ENCODE measurements at regions not wholly inside any gene's neighbourhood (a gene's known extent, or its start where the extent isn't known, plus 50 kb on each side); places are given as distances from the start of the nearest gene placed in this dataset.

- no peaks in the 10 kb centered on the region for H3K27me3 ChIP-seq (ENCODE audit: control insufficient read depth, insufficient read depth, low read length)
These were observed 139.9 kb downstream of the CXCL12 start for GRCh38 chr10:44244745-44245600.

GRCh38 chr10:44243851-44244510 lies 140.9 kb downstream of the CXCL12 start:
- Histone ChIP-seq H3K4me3 (ENCODE audit: low read length) (no peak overlapping the region), H3K9ac (ENCODE audit: low read length) (no peak overlapping the region), H3K4me1 (ENCODE audit: control insufficient read depth, insufficient read depth, low read length) (no peaks in the 10 kb centered on the region), H3K36me3 (ENCODE audit: control insufficient read depth, insufficient read depth, low read length) (no peaks in the 10 kb centered on the region), H3K9me3 (ENCODE audit: control insufficient read depth, low read length) (no peaks in the 10 kb centered on the region), H3K27me3 (ENCODE audit: control insufficient read depth, insufficient read depth, low read length) (no peaks in the 10 kb centered on the region)

More at GRCh38 chr10:44244745-44245600, 139.9 kb downstream of the CXCL12 start:
- no peaks in the 10 kb centered on the region for H3K4me1 ChIP-seq (ENCODE audit: control insufficient read depth, insufficient read depth, low read length)
- H3K36me3 ChIP-seq (ENCODE audit: control insufficient read depth, insufficient read depth, low read length): no peaks in the 10 kb centered on the region
- no peaks in the 10 kb centered on the region for H3K9me3 ChIP-seq (ENCODE audit: control insufficient read depth, low read length)
- no peak overlapping the region for H3K9ac ChIP-seq (ENCODE audit: low read length)
- H3K4me3 ChIP-seq (ENCODE audit: low read length): no peak overlapping the region

- no peak overlapping the region for H3K9ac ChIP-seq (ENCODE audit: low read length)
- no peaks in the 10 kb centered on the region for H3K9me3 ChIP-seq (ENCODE audit: control insufficient read depth, low read length)
- H3K27me3 ChIP-seq (ENCODE audit: control insufficient read depth, insufficient read depth, low read length): no peaks in the 10 kb centered on the region
- no peaks in the 10 kb centered on the region for H3K4me1 ChIP-seq (ENCODE audit: control insufficient read depth, insufficient read depth, low read length)
- no peaks in the 10 kb centered on the region for H3K36me3 ChIP-seq (ENCODE audit: control insufficient read depth, insufficient read depth, low read length)
- H3K4me3 ChIP-seq (ENCODE audit: low read length): no peak overlapping the region
These were observed 142.1 kb downstream of the CXCL12 start for GRCh38 chr10:44242826-44243225.

- Histone ChIP-seq H3K4me3 (ENCODE audit: low read length) (no peak overlapping the region), H3K9me3 (ENCODE audit: control insufficient read depth, low read length) (no peaks in the 10 kb centered on the region), H3K36me3 (ENCODE audit: control insufficient read depth, insufficient read depth, low read length) (no peaks in the 10 kb centered on the region), H3K4me1 (ENCODE audit: control insufficient read depth, insufficient read depth, low read length) (no peaks in the 10 kb centered on the region), H3K27me3 (ENCODE audit: control insufficient read depth, insufficient read depth, low read length) (no peaks in the 10 kb centered on the region), H3K9ac (ENCODE audit: low read length) (no peak overlapping the region)
These were observed 142.8 kb downstream of the CXCL12 start for GRCh38 chr10:44242091-44242490.

- no peaks in the 10 kb centered on the region for H3K9me3 ChIP-seq (ENCODE audit: control insufficient read depth, low read length)
- H3K36me3 ChIP-seq (ENCODE audit: control insufficient read depth, insufficient read depth, low read length): no peaks in the 10 kb centered on the region
- no peak overlapping the region for H3K4me3 ChIP-seq (ENCODE audit: low read length)
- no peak overlapping the region for H3K9ac ChIP-seq (ENCODE audit: low read length)
- no peaks in the 10 kb centered on the region for H3K4me1 ChIP-seq (ENCODE audit: control insufficient read depth, insufficient read depth, low read length)
- no peaks in the 10 kb centered on the region for H3K27me3 ChIP-seq (ENCODE audit: control insufficient read depth, insufficient read depth, low read length)
These were observed 144.2 kb downstream of the CXCL12 start for GRCh38 chr10:44240584-44241205.

GRCh38 chr10:44238212-44238611 lies 146.7 kb downstream of the CXCL12 start:
- no peak overlapping the region for H3K9ac ChIP-seq (ENCODE audit: low read length)
- H3K27me3 ChIP-seq (ENCODE audit: control insufficient read depth, insufficient read depth, low read length): no peaks in the 10 kb centered on the region
- no peaks in the 10 kb centered on the region for H3K36me3 ChIP-seq (ENCODE audit: control insufficient read depth, insufficient read depth, low read length)
- H3K9me3 ChIP-seq (ENCODE audit: control insufficient read depth, low read length): no peaks in the 10 kb centered on the region
- no peaks in the 10 kb centered on the region for H3K4me1 ChIP-seq (ENCODE audit: control insufficient read depth, insufficient read depth, low read length)
- H3K4me3 ChIP-seq (ENCODE audit: low read length): no peak overlapping the region

- Histone ChIP-seq H3K9me3 (ENCODE audit: control insufficient read depth, low read length) (no peaks in the 10 kb centered on the region), H3K4me3 (ENCODE audit: low read length) (no peak overlapping the region)
These were observed 147.4 kb downstream of the CXCL12 start for GRCh38 chr10:44237364-44238049.

GRCh38 chr10:44235363-44235762 lies 149.5 kb downstream of the CXCL12 start:
- H3K9me3 ChIP-seq (ENCODE audit: control insufficient read depth, low read length): no peaks in the 10 kb centered on the region
- H3K4me3 ChIP-seq (ENCODE audit: low read length): no peak overlapping the region
- H3K27me3 ChIP-seq (ENCODE audit: control insufficient read depth, insufficient read depth, low read length): no peaks in the 10 kb centered on the region
- H3K36me3 ChIP-seq (ENCODE audit: control insufficient read depth, insufficient read depth, low read length): no peaks in the 10 kb centered on the region
- H3K9ac ChIP-seq (ENCODE audit: low read length): no peak overlapping the region
- no peaks in the 10 kb centered on the region for H3K4me1 ChIP-seq (ENCODE audit: control insufficient read depth, insufficient read depth, low read length)

More at GRCh38 chr10:44237364-44238049, 147.4 kb downstream of the CXCL12 start:
- no peaks in the 10 kb centered on the region for H3K36me3 ChIP-seq (ENCODE audit: control insufficient read depth, insufficient read depth, low read length)
- H3K4me1 ChIP-seq (ENCODE audit: control insufficient read depth, insufficient read depth, low read length): no peaks in the 10 kb centered on the region
- no peak overlapping the region for H3K9ac ChIP-seq (ENCODE audit: low read length)
- H3K27me3 ChIP-seq (ENCODE audit: control insufficient read depth, insufficient read depth, low read length): no peaks in the 10 kb centered on the region

GRCh38 chr10:44234483-44234875 lies 150.4 kb downstream of the CXCL12 start:
- H3K9ac ChIP-seq (ENCODE audit: low read length): no peak overlapping the region
- no peaks in the 10 kb centered on the region for H3K4me1 ChIP-seq (ENCODE audit: control insufficient read depth, insufficient read depth, low read length)
- no peaks in the 10 kb centered on the region for H3K9me3 ChIP-seq (ENCODE audit: control insufficient read depth, low read length)
- H3K36me3 ChIP-seq (ENCODE audit: control insufficient read depth, insufficient read depth, low read length): no peaks in the 10 kb centered on the region
- no peaks in the 10 kb centered on the region for H3K27me3 ChIP-seq (ENCODE audit: control insufficient read depth, insufficient read depth, low read length)
- no peak overlapping the region for H3K4me3 ChIP-seq (ENCODE audit: low read length)

GRCh38 chr10:44233561-44234482 lies 151.1 kb downstream of the CXCL12 start:
- no peak overlapping the region for H3K9ac ChIP-seq (ENCODE audit: low read length)
- no peaks in the 10 kb centered on the region for H3K36me3 ChIP-seq (ENCODE audit: control insufficient read depth, insufficient read depth, low read length)
- H3K4me1 ChIP-seq (ENCODE audit: control insufficient read depth, insufficient read depth, low read length): no peaks in the 10 kb centered on the region

GRCh38 chr10:44217274-44217820 lies 167.6 kb downstream of the CXCL12 start:
- Histone ChIP-seq H3K4me1 (ENCODE audit: control insufficient read depth, insufficient read depth, low read length) (no peaks in the 10 kb centered on the region), H3K4me3 (ENCODE audit: low read length) (no peak overlapping the region), H3K9me3 (ENCODE audit: control insufficient read depth, low read length) (no peaks in the 10 kb centered on the region), H3K9ac (ENCODE audit: low read length) (no peak overlapping the region), H3K27me3 (ENCODE audit: control insufficient read depth, insufficient read depth, low read length) (no peaks in the 10 kb centered on the region), H3K36me3 (ENCODE audit: control insufficient read depth, insufficient read depth, low read length) (no peaks in the 10 kb centered on the region)

More at GRCh38 chr10:44233561-44234482, 151.1 kb downstream of the CXCL12 start:
- Histone ChIP-seq H3K9me3 (ENCODE audit: control insufficient read depth, low read length) (no peaks in the 10 kb centered on the region), H3K4me3 (ENCODE audit: low read length) (no peak overlapping the region), H3K27me3 (ENCODE audit: control insufficient read depth, insufficient read depth, low read length) (no peaks in the 10 kb centered on the region)

Measured in mucosa of stomach (tissue), 1 donor.